ENCODE measurements at regions not wholly inside any gene's neighbourhood (a gene's known extent, or its start where the extent isn't known, plus 50 kb on each side); places are given as distances from the start of the nearest gene placed in this dataset.

GRCh38 chr6:71420693-71421328, 132.2 kb downstream of the OGFRL1 start:
- peak; percentile 98 for DNase-seq (ENCODE audit: low read depth)

GRCh38 chr6:71421611-71422010, 133.0 kb downstream of the OGFRL1 start:
- DNase-seq (ENCODE audit: low read depth), result no peak

- no peak for DNase-seq (ENCODE audit: low read depth)
Observed at GRCh38 chr6:71430018-71430417, 141.4 kb downstream of the OGFRL1 start.

- no peak for DNase-seq (ENCODE audit: low read depth)
Observed at GRCh38 chr6:71433441-71433840, 144.8 kb downstream of the OGFRL1 start.

- peak; percentile 22 for DNase-seq (ENCODE audit: low read depth)
Observed at GRCh38 chr6:71444222-71444621, 155.6 kb downstream of the OGFRL1 start.

GRCh38 chr6:71446057-71446456, 157.4 kb downstream of the OGFRL1 start:
- peak; percentile 90 for DNase-seq (ENCODE audit: low read depth)

- DNase-seq (ENCODE audit: low read depth), result peak; percentile 88
Observed at GRCh38 chr6:71446470-71446869, 157.9 kb downstream of the OGFRL1 start.

- no peak for DNase-seq (ENCODE audit: low read depth)
Observed at GRCh38 chr6:71452697-71453370, 164.2 kb downstream of the OGFRL1 start.

- DNase-seq (ENCODE audit: low read depth), result no peak
Observed at GRCh38 chr6:71453371-71453706, 164.7 kb downstream of the OGFRL1 start.

GRCh38 chr6:71454056-71454455, 165.4 kb downstream of the OGFRL1 start:
- no peak for DNase-seq (ENCODE audit: low read depth)

GRCh38 chr6:71457929-71458328, 169.3 kb downstream of the OGFRL1 start:
- DNase-seq (ENCODE audit: low read depth), result peak; percentile 93

GRCh38 chr6:71459162-71459561, 170.6 kb downstream of the OGFRL1 start:
- no peak for DNase-seq (ENCODE audit: low read depth)

- no peak for DNase-seq (ENCODE audit: low read depth)
Observed at GRCh38 chr6:71460933-71461332, 172.3 kb downstream of the OGFRL1 start.

GRCh38 chr6:71463061-71463460, 174.4 kb downstream of the OGFRL1 start:
- no peak for DNase-seq (ENCODE audit: low read depth)

- no peak for DNase-seq (ENCODE audit: low read depth)
Observed at GRCh38 chr6:71465096-71465495, 176.5 kb downstream of the OGFRL1 start.

- no peak for DNase-seq (ENCODE audit: low read depth)
Observed at GRCh38 chr6:71466362-71466761, 177.8 kb downstream of the OGFRL1 start.

- no peak for DNase-seq (ENCODE audit: low read depth)
Observed at GRCh38 chr6:71468038-71468437, 179.4 kb downstream of the OGFRL1 start.

- DNase-seq (ENCODE audit: low read depth), result peak; percentile 81
Observed at GRCh38 chr6:71468841-71469700, 180.5 kb downstream of the OGFRL1 start.

GRCh38 chr6:71471718-71472117, 183.1 kb downstream of the OGFRL1 start:
- DNase-seq (ENCODE audit: low read depth), result no peak

GRCh38 chr6:71473926-71474325, 185.3 kb downstream of the OGFRL1 start:
- peak; percentile 90 for DNase-seq (ENCODE audit: low read depth)

GRCh38 chr6:71474942-71475341, 186.3 kb downstream of the OGFRL1 start:
- no peak for DNase-seq (ENCODE audit: low read depth)

- DNase-seq (ENCODE audit: low read depth), result no peak
Observed at GRCh38 chr6:71476371-71476770, 187.8 kb downstream of the OGFRL1 start.

Data from myocyte (in vitro differentiated cells).